ENCODE measurements at regions not wholly inside any gene's neighbourhood (a gene's known extent, or its start where the extent isn't known, plus 50 kb on each side); places are given as distances from the start of the nearest gene placed in this dataset.

GRCh38 chr20:6302041-6302440 is 179.2 kb upstream of the FERMT1 start:
- no peak for TF ChIP-seq CTCF (IDR thresholded peaks at IDR 0.05; ENCODE audit: insufficient read depth, low read length, missing control alignments)
- ChIA-PET CTCF (no interaction called here), POLR2A (no interaction called here)

GRCh38 chr20:6299456-6299855 is 176.6 kb upstream of the FERMT1 start:
- no peak for TF ChIP-seq CTCF (IDR thresholded peaks at IDR 0.05; ENCODE audit: insufficient read depth, low read length, missing control alignments)
- no peak overlapping the region for H3K4me3 ChIP-seq (ENCODE audit: low read depth, low read length)
- POLR2A ChIA-PET = no interaction called here
- CTCF ChIA-PET = no interaction called here
- no peak for DNase-seq (ENCODE audit: low read depth, low spot score)

More at GRCh38 chr20:6302041-6302440, 179.2 kb upstream of the FERMT1 start:
- DNase-seq (ENCODE audit: low read depth, low spot score) = no peak
- H3K4me3 ChIP-seq (ENCODE audit: low read depth, low read length) = no peak overlapping the region

GRCh38 chr20:6298049-6298448 is 175.2 kb upstream of the FERMT1 start:
- H3K4me3 ChIP-seq (ENCODE audit: low read depth, low read length) = no peak overlapping the region
- POLR2A ChIA-PET = no interaction called here
- no peak for TF ChIP-seq CTCF (IDR thresholded peaks at IDR 0.05; ENCODE audit: insufficient read depth, low read length, missing control alignments)
- CTCF ChIA-PET = no interaction called here
- no peak for DNase-seq (ENCODE audit: low read depth, low spot score)

GRCh38 chr20:6295867-6296256 is 173.0 kb upstream of the FERMT1 start:
- no peak for TF ChIP-seq CTCF (IDR thresholded peaks at IDR 0.05; ENCODE audit: insufficient read depth, low read length, missing control alignments)
- no peak overlapping the region for H3K4me3 ChIP-seq (ENCODE audit: low read depth, low read length)
- no peak for DNase-seq (ENCODE audit: low read depth, low spot score)
- ChIA-PET CTCF (no interaction called here), POLR2A (no interaction called here)

- CTCF ChIA-PET = no interaction called here
- no peak for TF ChIP-seq CTCF (IDR thresholded peaks at IDR 0.05; ENCODE audit: insufficient read depth, low read length, missing control alignments)
Measured at GRCh38 chr20:6295127-6295866, 172.5 kb upstream of the FERMT1 start.

GRCh38 chr20:6287471-6287870 is 164.6 kb upstream of the FERMT1 start:
- no peak for TF ChIP-seq CTCF (IDR thresholded peaks at IDR 0.05; ENCODE audit: insufficient read depth, low read length, missing control alignments)
- ChIA-PET POLR2A (no interaction called here), CTCF (no interaction called here)
- no peak for DNase-seq (ENCODE audit: low read depth, low spot score)
- H3K4me3 ChIP-seq (ENCODE audit: low read depth, low read length) = no peak overlapping the region

More at GRCh38 chr20:6295127-6295866, 172.5 kb upstream of the FERMT1 start:
- POLR2A ChIA-PET = no interaction called here
- no peak for DNase-seq (ENCODE audit: low read depth, low spot score)
- H3K4me3 ChIP-seq (ENCODE audit: low read depth, low read length) = no peak overlapping the region

Data from AG04449 (cell line).